ENCODE measurements at regions not wholly inside any gene's neighbourhood (a gene's known extent, or its start where the extent isn't known, plus 50 kb on each side); places are given as distances from the start of the nearest gene placed in this dataset.

GRCh38 chr1:232509570-232509969, 120.4 kb downstream of the SIPA1L2 start:
- CTCF ChIA-PET: interaction anchor here (1.1 to 2.3 kb wide), 3 partner anchors 12 to 120 kb away, joined by 3 to 5 read pairs (median 3); partner anchors contain the start of gene SIPA1L2
- no peak overlapping the region for H3K4me2 ChIP-seq
- H2AFZ ChIP-seq (ENCODE audit: low read depth): no peak overlapping the region
- H3K27me3 ChIP-seq (ENCODE audit: insufficient read depth): no peaks in the 10 kb centered on the region
- no peaks in the 10 kb centered on the region for H3K9me3 ChIP-seq
- no peak overlapping the region for H3K9ac ChIP-seq
- H3K4me3 ChIP-seq (ENCODE audit: low read depth in 2 of 2, low read length in 1 of 2): no peak overlapping the region
- H4K20me1 ChIP-seq (ENCODE audit: insufficient read depth): no peaks in the 10 kb centered on the region
- TF ChIP-seq TAF1 (IDR thresholded peaks at IDR 0.05; ENCODE audit: borderline replicate concordance, low read depth, low read length) (no peak), RXRA (IDR thresholded peaks at IDR 0.05; ENCODE audit: borderline replicate concordance, low read depth) (no peak), MXI1 (IDR thresholded peaks at IDR 0.05; ENCODE audit: low read depth, low read length) (no peak), EZH2phosphoT487 (IDR thresholded peaks at IDR 0.05; ENCODE audit: borderline replicate concordance, low read depth) (no peak), RFX5 (IDR thresholded peaks at IDR 0.05; ENCODE audit: low read length) (no peak), IRF3 (IDR thresholded peaks at IDR 0.05; ENCODE audit: low read depth, low read length) (no peak), MEF2A (IDR thresholded peaks at IDR 0.05; ENCODE audit: borderline replicate concordance, low read depth) (no peak), GATA2 (CRISPR knock-in tag; IDR thresholded peaks at IDR 0.05) (no peak), CTCF (IDR thresholded peaks at IDR 0.05) (no peak), MAX (IDR thresholded peaks at IDR 0.05; ENCODE audit: low read depth) (no peak), FOSL2 (IDR thresholded peaks at IDR 0.05; ENCODE audit: borderline replicate concordance, low read depth) (no peak), REST (IDR thresholded peaks at IDR 0.05; ENCODE audit: low read depth, low read length) (no peak), RAD21 (IDR thresholded peaks at IDR 0.05; ENCODE audit: low read length) (no peak), USF2 (IDR thresholded peaks at IDR 0.05; ENCODE audit: borderline replicate concordance, low read depth, low read length) (no peak), EP300 (IDR thresholded peaks at IDR 0.05; ENCODE audit: borderline replicate concordance in 1 of 2, low read depth in 1 of 2, low read length in 1 of 2) (no peak), GABPA (IDR thresholded peaks at IDR 0.05; ENCODE audit: low read depth) (no peak), FOXM1 (IDR thresholded peaks at IDR 0.05; ENCODE audit: low read depth) (no peak), TCF12 (IDR thresholded peaks at IDR 0.05) (no peak), POLR2AphosphoS5 (IDR thresholded peaks at IDR 0.05; ENCODE audit: low read depth, low read length) (no peak)
- no peaks in the 10 kb centered on the region for H3K9me2 ChIP-seq
- no peaks in the 10 kb centered on the region for H3K36me3 ChIP-seq (replicated peaks in 1 of 2; ENCODE audit: control insufficient read depth in 1 of 2, insufficient read depth in 2 of 2, low read length in 1 of 2)
- H3K79me2 ChIP-seq (ENCODE audit: insufficient read depth): no peaks in the 10 kb centered on the region
- DNase-seq: no peak
- peaks cover 0 to 3% of the 10 kb centered on the region in 2 experiments; a peak in 2 of 4 replicates for H3K4me1 ChIP-seq (ENCODE audit: control insufficient read depth in 1 of 2, insufficient read depth in 2 of 2, low read depth in 1 of 2, low read length in 1 of 2)
- H3F3A ChIP-seq (replicated peaks; ENCODE audit: insufficient read depth): no peaks in the 10 kb centered on the region
- H3K27ac ChIP-seq (ENCODE audit: low read depth in 2 of 2, low read length in 1 of 2): no peak overlapping the region
- 74% methylated on average over 7 of the region's 7 CpGs for WGBS (ENCODE audit: low lambda C conversion rate)
- POLR2A ChIA-PET: no interaction called here

All from SK-N-SH (cell line).